Stimulated activated CD8-positive, alpha-beta memory T cell treated with anti-CD3 and anti-CD28 coated beads, Interleukin-15, amount 100 ng/mL, for 48 hours (primary cell): ENCODE measurements at regions not wholly inside any gene's neighbourhood (a gene's known extent, or its start where the extent isn't known, plus 50 kb on each side); places are given as distances from the start of the nearest gene placed in this dataset.
"Not testable (repeated sequence)": the region's sequence is repeated elsewhere in the genome, so short reads cannot be mapped to it uniquely, and the experiment has no call there.

Source experiments
- DNase-seq, 2 donors: peaks; one replicate each; pipeline ENCODE4 v3.0.0-alpha.2; 2020; ENCODE audit warnings: low read depth in 2 of 2

DNA sequence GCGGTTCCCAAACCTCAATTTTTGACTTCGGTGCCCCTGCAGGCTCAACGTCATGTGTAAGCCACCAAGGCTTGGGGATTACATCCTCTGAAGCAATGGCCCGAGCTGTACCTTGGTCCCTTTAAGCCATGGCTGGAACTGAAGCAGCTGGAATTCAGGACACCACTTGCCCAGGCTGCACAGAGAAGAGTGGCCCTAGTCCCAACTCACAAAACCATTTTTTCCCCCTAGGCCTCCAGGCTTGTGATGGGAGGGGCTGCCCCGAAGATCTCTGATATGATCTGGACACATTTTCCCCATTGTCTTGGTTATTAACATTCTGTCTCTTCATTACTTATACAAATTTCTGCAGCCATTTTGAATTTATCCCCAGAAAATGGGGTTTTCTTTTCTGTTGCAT lies 233.3 kb upstream of the ADGRL4 start:
- no peak for DNase-seq

DNA sequence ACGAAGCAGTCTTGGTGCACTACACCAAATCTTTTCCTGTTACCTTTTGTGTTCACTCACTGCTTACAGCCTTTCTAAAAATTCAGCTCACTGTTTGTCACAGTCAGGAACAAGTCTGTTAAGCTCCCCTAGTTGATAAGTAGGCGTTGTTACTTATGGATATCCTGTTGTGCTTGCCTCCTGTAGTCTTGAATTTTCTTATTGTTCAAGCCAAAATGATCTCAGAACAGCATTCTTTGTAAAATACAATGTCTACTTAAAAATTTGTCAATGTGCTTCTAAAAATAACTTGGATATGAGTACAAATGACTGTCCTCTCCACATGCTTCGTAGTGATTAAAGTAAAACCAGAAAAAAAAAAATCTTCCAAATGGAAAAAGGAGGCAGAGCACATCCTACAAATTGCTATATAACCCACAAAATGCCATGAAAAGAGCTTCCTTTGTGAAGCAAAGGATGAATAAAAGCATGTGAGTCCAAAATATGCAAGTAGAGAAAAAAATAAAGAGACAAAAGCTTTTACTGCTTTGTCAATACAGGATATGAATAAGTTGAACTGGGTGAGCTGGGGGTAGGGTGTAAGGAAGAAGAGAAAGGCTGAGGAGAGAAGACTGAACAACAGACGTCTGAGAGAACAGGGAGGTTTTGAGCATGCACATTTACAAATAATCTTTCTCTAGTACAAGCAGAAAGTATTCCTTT lies 228.9 kb upstream of the ADGRL4 start:
- DNase-seq, result no peak

DNA sequence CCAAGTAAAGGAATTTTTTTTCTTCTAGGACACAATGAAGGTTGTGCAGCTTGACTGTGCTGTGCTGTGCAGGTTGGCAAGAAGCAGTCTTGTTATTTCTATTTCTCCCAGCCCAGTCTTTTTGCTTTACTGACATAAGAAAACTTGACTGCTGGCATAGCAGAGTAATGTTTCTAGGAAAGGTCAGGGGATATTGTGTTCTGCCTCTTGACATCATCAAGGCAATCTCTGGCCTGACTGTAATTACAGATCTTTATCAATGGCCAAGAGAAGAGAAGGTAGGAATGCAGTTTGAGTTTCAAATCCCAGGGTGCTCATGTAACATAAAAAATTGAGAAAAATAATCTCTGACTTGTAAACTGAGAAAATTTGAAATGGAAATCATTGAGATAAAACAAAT lies 226.3 kb upstream of the ADGRL4 start:
- no peak for DNase-seq

DNA sequence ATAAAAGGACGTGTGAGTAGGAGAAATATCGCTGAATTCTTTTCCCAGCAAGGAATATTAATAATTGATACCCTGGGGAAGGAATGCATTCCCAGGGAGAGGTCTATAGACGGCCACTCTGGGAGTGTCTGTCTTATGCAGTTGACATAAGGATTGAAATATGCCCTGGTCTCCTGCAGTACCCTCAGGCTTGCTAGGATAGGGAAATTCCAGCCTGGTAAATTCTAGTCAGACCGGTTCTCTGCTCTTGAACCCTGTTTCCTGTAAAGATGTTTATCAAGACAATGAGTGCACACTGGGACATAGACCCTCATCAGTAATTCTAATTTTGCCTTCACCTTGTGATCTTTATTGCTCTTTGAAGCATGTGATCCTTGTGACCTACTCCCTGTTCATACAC lies 224.2 kb upstream of the ADGRL4 start:
- not testable (repeated sequence) for DNase-seq

DNA sequence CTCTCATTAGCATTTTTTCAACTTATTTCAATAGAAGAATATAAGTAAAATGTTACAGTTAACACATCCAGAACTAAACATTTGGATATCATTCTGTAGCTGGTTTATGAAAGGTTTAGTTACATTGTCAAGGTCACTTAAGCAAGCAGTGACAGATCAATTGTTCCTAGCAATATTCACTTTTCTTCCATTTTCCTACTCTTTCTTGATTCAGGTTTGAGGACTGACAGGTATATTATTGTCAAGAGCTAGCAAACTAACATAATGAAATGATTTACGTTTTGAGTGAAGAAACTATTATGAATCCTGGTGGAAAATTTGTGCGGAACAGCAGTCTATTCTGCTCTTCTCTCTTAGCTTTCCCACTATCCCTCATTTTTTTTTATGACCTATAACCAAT lies 220.4 kb upstream of the ADGRL4 start:
- DNase-seq, result no peak

DNA sequence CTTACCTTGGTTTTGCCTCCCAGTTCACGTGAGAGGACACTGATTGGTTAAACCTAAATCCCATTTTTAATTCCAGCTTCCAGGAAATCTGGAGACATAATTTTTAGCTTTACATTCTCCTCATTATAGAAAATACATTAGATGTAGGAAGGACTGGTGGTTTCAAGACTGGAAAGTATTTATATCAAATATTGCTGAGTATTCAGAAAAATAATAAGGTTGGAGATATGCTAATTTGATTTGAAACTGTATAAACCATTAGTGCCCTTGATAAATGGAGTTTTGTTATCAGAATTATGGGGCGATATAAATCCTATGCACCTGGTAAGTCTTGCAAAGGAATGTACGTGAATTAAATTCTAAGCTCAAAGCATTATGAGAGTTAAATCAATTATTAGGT lies 218.0 kb upstream of the ADGRL4 start:
- no peak for DNase-seq

DNA sequence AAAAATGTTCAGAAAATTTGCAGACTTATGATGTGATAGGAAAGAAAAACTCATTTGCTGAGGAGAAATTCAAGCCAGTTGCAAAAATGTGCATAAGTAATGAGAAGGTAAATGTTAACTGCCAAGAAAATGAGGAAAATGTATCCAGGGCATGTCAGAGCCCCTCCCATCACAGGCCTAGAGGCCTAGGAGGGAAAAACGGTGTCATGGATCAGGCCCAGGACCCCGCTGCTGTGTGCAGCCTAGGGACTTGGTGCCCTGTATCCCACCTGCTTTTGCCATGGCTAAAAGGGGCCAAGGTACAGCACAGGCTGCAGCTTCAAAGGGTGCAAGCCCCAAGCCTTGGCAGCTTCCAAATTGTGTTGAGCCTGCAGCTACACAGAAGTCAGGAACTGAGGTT lies 214.0 kb upstream of the ADGRL4 start:
- DNase-seq, result no peak

DNA sequence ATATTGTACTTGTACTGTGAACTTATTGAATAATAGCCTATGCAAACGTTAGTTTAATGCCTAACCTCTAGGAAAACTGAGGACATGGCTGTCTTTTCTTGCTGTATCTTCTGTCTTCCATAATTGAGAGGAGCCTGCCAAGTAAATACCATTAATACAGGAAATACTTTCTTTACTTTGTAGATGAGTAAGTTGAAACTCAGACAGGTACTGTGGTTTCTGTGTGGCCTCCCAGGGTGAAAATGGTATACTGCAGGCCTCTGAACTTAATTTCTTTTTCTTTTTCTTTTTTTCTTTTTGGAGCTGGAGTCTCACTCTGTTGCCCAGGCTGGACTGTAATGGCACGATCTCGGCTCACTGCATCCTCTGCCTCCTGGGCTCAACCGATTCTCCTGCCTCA lies 208.8 kb upstream of the ADGRL4 start:
- no peak for DNase-seq

DNA sequence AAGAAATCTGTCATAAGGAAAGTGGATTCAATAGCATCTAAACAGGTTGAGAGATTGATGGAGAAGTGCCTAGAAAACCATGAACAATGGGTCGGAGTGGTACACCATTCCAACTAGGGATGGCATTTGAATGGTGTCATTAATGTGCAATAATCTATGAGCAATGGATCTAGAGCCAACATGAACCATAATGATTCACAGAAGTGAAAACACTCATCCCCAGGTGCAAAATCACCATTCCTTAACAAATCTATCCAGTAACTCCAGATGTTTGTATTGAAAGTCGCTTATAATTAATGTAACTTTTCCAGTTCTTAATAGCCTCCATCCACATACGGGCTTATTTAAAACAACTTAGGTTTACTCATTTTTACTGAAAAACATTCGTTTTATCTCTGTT lies 201.3 kb upstream of the ADGRL4 start:
- DNase-seq, result no peak

DNA sequence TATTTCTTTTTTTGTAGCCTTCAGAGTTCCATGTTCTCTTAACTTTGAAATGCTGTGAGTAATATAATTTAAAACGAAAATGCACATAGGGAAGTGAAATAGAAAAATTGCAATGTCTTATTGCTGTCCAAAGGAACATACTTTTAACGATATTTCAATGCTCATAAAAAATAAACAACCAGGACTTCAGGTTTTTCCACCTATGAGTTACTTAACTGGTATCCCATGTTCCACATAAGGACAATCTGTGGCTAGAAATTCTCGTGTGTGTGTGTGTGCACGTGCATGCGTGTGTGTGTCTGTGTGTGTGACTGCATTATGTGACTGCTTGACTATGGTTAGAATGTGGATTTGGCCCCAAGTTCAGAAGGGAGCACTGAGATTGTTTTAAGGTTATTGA lies 200.8 kb upstream of the ADGRL4 start:
- no peak for DNase-seq

DNA sequence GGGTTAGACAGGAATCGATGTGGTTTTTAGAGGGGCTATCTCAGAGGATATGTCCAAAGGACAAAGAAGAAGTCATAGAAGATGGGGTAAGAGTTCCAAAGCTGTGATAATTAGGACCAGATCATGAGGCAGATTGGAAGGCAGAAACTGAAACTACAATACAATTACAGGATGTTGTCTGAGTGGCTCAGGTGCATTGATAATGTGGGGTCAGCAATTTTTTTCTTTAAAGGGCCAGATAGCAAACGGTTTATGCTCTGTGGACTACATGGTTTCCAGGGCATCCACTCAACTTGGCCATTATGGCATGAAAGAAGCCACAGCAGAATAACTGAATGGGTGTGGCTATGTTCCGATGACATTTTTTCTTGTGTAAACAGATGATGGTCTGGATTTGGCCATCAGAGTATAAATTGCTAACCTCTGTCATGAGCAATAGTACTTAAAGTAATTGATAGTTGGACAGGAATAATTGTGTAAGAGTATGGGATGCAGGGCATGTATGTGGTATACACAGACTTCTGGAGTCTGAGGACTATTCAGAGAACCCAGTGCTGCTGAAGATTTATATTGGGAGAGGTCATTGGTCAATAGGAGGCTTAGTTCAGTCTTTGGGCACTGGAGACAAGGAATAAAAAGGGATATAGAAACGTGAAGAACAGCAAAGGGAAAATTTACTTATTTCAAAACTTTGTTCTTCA lies 198.4 kb upstream of the ADGRL4 start:
- no peak for DNase-seq

DNA sequence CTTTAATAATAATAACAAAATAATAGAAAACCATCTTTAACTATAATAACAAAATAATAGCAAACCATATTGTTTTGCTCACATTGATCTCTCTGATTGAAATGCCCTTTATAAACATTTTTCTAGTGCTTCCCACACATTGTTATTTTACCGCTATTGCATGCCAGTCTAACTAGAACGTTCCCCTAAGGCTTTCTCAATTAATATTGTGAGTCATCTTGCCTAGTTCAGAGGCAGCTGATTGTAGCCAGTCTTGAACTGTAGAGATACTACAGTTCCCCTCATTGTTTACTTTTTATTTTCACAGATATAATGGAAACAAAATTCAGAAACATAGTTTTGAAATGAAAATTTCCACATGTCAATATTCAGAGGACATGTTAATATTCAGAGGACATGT lies 192.3 kb upstream of the ADGRL4 start:
- DNase-seq, result no peak

DNA sequence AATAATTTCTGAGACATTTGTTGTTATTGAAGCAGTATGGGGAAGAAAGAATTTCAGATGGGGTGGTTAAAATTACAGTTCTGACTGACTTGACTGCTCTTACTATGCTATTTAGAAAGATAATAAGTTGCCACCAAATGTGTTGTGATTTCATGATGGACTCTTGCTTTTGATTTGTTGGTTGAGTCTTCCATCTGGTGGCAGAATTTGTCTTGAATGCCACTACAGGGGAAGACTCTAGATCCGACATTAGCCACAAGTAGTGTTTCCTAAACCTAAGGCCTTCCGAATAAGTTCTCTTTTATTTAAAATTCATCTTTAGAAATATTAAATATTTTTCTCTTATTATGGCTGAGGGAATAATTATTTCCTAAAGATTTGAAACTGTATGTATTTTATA lies 190.9 kb upstream of the ADGRL4 start:
- DNase-seq, result no peak

DNA sequence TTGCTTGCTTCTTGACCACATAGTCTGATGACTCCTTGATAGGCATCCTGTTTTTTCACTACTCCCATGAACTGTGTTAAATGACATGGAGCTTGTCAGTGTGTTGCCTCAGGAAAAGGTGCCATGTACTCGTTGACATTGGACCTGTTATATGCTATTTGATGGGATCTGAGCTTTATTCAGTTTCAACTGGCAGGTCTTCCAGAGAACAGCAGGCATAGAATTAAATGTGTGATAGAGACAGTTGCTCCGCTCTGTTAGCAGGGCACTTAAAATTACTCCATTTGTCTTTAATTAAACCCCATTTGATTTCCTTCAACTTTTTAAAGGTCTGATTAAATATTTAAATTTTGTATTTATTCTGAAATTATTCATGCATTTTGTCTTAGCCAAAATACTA lies 189.7 kb upstream of the ADGRL4 start:
- no peak for DNase-seq

DNA sequence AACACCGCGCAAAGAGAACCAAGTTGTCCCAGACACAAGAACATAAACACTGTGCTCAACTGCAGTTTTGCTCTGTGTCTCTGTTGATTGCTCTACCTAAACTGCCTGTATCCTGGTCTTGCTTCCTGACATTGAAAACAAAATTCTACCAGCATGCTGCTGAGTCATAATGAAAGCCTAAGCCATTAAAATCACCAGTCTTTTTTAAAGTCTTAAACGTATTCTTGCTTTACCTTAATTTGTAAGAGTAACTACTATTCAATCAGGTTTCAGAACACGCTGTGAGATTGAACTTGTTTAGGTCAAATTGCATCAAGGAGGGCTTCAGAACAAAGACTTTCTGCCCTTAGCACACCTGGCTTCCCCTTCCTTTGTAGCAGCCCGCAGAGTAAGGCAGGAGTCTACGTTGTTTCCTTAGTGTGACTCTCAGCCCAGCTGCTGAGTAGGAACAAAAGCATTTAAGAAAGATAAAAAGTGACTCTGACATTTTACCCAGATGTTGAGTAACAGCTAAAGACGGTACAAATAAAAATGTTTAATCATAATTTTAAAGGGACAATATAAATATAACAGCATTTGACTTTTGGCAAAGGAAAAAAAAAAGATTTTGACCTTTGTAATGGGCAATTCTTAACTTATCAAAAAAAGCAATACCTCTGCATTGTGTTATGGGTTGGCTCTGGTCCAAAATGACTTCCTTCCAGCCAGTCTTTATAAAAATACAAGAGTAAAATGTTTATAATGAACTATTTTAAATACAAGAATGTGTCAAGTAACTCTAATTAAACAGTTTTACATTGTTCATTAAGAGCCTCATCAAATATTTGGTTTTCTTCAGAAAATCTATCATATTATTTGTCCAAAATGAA lies 186.9 kb upstream of the ADGRL4 start:
- DNase-seq, result no peak

DNA sequence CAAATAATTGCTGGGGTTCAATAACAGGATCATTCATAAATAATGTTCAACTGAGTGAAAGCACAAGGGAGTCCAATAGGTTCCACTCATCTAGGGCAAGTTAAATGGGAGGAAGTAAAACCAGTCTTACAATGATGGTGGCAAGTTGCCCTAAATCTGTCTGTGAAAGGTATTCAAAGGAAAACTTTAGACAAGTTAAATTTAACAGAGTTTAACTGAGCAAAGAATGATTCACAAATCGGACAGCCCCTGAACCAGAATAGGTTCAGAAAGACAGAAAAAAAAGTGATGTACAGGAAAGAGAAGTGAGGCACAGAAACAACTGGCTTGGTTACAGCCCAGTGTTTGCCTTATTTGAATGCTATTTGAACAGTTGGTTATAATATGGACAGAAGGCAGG lies 183.5 kb upstream of the ADGRL4 start:
- no peak for DNase-seq

DNA sequence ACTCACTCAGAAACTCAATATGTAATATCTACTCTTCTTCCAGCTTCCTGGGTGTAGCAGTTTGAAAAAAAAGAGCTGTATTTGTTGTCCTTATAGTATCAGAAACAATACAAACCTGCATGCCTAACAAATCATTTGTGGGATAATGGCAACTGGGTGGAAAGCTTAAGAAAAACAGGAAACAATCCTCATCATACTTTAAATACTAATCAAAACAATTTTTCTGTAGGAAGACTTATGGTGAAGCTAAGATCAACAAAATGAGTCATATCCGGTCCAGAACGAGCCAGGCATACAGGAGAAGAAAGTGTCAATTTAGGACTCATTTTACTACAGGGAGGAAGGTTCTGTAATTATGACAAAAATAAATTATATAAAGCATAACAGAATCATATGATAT lies 181.8 kb upstream of the ADGRL4 start:
- DNase-seq, result no peak

DNA sequence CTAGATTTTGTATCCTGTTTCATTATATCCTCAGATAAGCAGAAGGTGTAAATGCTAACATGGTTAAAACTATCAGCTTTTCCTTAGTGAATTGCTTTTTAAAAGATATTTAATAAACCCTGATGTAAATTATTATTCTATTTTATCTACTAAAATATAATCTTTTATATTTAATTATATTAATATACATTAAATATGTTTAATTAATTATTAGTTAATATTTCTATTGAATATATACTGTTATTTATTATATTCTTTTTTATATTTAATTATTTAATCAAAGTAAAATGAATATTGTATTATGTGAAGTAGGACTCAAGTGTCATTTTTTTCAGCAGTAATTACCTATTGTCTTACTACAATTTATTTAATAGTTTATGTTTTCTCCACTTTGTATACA lies 179.7 kb upstream of the ADGRL4 start:
- no peak for DNase-seq

DNA sequence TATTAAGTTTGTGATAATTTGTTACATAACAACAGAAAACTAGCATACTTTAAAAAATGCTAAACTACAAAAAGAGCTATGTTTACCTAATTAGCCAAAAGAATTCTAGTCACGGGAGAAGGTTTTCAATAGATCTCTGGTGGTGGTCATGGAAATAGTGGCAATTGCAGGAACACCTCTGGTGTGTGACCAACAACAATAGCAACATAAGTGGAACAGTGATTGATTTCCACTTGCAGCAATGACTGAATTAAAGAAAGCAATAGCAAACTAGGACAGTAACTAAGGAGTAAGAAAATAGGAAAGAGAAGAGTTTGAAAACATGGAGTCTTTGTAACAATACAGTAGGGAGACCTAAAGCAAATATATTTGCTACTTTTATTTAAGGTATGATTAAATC lies 171.3 kb upstream of the ADGRL4 start:
- DNase-seq, result no peak

DNA sequence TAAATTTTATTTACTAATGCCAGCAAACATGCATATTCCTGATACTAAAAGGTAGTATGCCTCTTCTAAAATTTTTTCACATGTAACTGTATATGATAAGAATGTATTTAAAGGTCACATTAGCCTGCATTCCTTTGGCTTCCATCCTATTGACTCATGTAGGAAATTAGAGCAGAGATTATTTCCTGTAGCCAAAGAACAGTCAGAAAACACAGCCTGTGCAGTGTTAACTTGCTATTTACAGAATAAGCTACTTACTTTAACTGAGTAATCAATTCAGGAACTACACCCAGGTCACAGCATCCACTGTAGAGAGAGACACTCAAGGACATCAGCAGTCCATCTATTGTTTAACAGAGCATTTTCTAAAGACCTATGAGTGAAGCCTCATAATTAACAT lies 154.5 kb upstream of the ADGRL4 start:
- DNase-seq, result no peak

DNA sequence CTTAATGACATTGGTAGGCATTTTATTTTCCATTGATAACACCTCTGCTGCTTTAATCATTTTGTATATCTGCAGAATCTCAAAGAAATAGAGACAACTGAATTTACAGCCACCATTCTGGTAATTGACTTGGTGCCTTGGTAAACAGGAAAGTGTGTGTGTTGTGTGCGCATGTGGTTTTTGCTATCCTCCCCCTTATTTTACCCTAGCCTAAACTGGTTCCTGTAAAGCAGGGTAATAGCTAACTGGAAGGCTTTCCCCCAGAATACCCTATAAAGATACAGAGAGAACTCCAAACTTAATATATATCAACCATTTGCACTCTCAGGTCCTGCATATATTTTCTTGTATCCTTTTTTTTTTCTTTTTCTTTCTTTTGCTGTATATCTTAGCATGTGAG lies 149.5 kb upstream of the ADGRL4 start:
- DNase-seq, result no peak

DNA sequence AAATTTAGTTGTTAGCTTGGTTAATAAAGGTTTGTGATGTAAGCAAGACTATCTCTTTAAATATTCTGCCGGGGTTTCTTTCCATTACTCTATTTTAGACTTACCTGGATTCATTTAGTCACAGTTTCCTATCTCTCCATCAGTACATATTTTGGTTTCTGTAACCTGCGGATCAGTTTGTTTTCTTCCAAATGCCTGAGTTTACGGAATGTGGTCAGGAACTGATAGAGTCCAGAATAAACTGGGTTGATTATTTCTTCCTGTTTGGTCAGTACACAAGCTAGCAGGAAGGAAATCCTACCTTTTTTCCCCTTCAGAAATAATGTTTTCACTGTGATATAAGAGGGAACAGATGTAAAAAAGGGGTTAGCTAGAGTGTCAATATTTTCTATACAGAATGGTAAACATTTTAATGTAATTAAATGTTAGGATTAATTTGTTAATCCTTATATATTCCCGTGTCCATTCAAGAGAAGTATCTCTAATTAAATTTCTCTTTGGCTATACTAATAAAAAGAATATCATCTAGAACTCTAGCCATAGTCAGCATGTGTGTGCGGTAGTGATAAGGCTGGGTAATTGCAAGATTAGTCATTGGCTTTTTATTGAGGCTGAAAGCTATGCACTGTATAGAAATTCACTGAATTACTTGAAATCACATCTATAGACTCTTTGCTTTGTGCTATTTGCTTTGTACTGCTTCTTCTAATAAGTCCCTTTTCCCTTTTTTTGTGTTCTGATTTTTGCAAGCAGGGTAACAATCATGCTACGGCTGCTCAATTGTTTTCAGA lies 144.7 kb upstream of the ADGRL4 start:
- no peak for DNase-seq
